ENCODE measurements at regions not wholly inside any gene's neighbourhood (a gene's known extent, or its start where the extent isn't known, plus 50 kb on each side); places are given as distances from the start of the nearest gene placed in this dataset.

DNA sequence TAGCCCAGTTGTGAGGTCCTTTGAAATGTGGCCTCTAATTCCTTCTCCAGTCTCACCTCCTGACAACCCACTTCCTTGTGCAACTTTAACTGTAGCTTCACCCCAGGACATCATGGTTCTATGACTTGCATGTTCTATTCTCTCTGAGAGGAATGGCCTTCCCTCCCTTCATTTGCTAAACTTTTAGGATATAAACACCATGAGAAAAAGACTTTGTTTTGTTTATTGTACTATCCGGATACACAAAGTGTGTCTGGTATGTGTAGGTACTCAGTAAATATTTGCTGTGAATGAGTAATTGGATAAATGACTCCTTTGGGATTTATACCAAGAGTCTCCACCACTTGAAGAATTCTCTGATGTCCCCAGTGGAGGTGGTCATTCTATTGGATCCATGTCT is 547.6 kb downstream of the INSC start:
- TF ChIP-seq, protein P1, sequence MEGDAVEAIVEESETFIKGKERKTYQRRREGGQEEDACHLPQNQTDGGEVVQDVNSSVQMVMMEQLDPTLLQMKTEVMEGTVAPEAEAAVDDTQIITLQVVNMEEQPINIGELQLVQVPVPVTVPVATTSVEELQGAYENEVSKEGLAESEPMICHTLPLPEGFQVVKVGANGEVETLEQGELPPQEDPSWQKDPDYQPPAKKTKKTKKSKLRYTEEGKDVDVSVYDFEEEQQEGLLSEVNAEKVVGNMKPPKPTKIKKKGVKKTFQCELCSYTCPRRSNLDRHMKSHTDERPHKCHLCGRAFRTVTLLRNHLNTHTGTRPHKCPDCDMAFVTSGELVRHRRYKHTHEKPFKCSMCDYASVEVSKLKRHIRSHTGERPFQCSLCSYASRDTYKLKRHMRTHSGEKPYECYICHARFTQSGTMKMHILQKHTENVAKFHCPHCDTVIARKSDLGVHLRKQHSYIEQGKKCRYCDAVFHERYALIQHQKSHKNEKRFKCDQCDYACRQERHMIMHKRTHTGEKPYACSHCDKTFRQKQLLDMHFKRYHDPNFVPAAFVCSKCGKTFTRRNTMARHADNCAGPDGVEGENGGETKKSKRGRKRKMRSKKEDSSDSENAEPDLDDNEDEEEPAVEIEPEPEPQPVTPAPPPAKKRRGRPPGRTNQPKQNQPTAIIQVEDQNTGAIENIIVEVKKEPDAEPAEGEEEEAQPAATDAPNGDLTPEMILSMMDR (IDR thresholded peaks at IDR 0.05 in 8 of 11, conservative IDR thresholded peaks at IDR 0.05 in 3 of 11), result no peak
- TF ChIP-seq POLR2AphosphoS5 (IDR thresholded peaks at IDR 0.05), result no peak
- TF ChIP-seq POLR2A (IDR thresholded peaks at IDR 0.05), result no peak
